Activated naive CD4-positive, alpha-beta T cell treated with Interleukin-2 at 50 U/mL for 16 hours (primary cell): ENCODE measurements at regions not wholly inside any gene's neighbourhood (a gene's known extent, or its start where the extent isn't known, plus 50 kb on each side); places are given as distances from the start of the nearest gene placed in this dataset.

Source experiments
- DNase-seq: peaks from one replicate; pipeline ENCODE4 v3.0.0-alpha.2; 2020

DNA sequence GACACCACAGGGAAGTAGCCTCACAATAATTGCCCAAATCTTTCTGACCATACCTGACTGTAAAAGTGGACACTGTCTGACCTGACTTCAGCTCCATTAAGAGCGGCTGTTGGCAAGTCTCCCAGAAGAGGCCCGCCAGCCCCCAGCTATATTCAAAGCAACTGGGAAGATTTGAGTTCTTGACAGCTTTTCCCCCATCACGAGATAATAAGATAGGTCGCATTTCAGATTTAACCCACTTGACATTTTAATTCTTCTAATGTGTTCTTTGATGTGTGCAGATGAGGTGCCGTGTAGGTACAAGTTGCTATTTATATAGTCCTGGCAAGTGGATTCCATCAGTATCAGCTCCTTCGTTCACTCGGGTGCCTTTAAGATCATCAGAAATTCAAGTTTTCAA lies 345.7 kb downstream of the DRD1 start:
- no peak for DNase-seq

DNA sequence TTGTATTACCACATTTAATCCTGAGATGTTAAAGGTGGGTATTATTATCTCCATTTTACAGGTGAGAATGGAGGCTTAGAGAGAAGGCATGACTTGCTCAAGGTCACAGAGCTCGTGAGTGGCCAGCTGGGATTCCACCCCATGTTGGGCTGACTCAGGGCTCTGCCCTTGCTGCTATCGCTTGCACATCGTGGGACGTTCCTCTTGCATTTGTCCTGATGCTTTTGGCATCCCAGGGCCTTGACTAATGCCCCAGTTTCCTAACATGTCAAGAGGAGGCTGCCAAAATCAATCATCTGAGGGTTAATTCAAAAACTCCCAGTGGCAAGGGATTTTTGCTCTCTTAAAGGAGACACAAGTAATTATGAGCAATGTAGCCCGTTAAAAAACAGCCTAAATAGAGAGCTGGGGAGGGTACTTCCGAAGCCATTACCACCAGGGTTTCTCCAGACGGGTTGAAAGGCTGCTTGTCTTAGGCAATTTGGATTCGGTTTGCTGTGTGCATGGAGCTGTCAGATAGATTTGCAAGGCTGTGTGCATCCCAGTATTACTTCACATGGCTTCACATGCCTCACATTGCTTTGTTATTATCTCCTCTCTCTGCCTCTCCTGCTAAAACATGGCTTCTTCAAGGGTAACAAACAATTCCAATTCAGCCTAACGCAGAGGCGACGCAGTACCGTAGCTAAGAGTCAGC lies 347.4 kb downstream of the DRD1 start:
- DNase-seq: no peak

GRCh38 chr5:175094461-175094860 lies 349.5 kb downstream of the DRD1 start:
- DNase-seq: no peak

DNA sequence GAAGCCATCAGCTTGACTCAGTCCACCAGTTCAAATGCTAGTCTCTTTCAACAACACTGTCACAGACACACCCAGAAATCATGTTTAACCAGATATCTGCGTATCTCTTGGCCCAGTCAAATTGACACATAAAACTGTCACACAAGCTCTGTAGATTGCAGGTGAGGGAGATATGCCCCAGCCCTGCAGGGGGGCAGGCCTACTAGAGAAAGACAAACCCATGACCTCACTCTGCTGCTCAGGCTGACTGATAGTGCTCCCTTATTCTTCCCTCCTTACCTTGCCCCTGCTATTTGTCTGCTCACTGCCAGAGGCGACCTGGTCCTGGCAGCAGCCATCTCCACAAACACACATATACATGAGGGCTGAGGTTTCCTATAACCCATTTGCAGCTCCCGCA lies 351.3 kb downstream of the DRD1 start:
- no peak for DNase-seq

DNA sequence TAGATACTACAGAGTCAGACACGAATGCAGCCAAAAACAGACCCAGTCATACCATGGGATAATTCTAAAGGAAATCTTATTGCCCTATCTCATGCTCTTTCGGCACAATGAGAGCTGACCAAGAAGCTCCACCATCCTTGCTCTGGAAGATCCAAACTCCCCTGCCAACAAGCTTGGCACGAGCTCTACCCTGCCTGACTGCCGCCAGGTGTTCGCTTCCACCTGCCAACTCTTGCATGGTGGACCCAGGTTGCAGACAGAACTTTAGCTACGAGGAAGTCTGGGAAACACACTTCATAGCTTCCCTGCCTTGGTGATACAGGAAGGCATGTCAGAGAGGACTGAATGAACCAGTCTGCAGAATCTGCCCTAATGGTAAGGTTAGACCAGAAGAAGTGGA lies 355.0 kb downstream of the DRD1 start:
- DNase-seq: no peak

- no peak for DNase-seq
Measured at GRCh38 chr5:175082866-175083590, 358.6 kb downstream of the MSX2 start.

DNA sequence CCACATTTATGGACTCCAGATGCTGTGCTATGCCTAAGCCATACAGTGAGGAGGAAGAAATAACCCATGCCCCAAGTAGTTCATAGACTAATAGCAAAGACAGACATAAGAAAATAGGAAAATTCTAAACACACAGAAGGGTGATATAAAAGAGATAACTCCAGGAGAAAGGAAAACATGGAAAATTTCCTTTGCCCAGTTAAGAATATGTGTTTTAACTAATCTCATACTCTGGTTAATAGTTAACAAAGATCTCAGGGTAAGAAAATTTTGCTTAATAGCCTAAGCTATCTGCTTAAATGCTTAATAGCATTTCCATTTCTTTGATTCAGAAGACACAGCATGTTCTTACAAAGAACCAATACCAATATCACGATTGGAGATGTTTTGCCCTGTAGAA lies 358.0 kb downstream of the MSX2 start:
- DNase-seq: no peak

GRCh38 chr5:175079707-175080106 lies 355.3 kb downstream of the MSX2 start:
- DNase-seq: no peak

DNA sequence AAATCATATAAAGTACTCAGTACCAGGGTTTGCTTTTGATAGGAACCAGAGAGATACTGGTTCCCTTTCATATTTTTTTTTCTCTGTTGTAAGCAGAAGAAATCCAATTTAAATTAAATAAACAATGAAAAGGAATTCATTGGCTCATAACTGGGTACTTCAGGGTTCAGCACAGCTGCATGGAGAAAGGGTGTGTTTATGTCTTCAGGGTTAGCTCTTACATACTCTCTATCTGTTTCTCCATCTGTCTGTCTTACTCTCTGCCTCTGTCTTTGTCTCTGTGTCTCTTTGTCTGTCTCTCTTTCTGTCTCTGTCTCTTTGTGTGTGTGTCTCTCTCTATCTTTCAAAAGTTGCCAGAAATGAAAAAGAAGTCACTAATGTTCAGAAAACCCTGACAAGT lies 345.9 kb downstream of the MSX2 start:
- DNase-seq: no peak

DNA sequence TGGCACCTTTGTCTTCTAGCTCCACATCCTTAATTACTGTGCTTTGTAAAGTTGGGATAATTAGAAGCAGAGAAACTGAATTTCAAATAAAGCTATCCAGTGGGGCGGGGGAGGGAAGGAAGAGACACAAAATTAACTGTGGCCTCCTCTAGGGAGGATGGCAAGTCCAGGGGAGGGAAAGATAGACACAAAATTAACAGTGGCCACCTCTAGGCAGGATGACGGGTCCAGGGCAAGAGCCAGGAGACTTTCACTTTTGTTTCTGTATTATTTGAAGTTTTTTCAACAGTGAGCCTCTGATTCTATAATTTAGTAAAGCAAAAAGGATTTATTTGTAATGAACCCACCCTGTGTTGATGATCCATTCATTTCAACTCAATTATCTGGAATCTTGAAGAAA lies 335.9 kb downstream of the MSX2 start:
- DNase-seq: no peak

DNA sequence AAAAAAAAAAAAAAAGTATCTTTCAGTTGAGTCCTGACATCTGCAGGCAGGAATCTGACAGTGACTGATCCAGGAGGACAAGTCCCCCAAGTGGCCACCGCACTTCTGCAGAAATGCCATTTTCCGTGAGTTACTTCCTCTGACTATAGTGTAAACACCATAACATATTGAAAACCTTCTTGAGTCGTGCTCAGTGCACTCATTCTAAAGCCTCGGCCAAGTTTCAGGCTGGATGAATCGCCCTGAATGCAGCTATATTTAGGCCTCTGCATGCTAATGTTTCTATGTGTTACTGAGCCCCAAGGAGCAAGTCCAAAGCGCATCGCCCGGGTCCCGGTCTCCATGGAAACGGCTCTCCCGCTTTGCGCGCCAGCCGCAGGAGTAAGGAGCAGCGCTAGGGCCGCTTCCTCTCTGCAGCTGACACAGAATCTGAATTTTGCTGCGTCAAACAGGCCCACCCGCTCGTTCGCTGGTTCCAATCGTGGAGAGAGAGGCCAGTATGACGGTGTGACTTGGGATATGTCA lies 335.4 kb downstream of the MSX2 start:
- peak; percentile 8 for DNase-seq

DNA sequence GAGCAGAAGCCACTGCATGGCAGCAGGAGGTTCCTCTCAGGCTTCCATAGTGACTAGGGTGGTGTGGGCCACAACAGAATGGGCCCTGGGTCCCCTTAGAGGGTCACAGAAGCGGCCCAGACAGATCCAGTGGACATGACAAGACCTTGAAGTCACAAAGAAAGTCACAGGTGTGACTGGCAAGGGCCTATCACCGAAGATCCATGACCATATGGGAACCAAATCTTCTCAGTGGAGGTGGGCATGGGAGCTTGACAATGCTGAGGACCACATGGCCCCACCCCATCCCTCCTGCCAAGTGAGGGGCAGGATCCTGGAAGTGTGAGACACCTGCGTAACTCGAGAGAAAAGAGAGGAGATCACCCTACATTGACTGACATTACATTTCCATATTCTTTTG lies 332.4 kb downstream of the MSX2 start:
- DNase-seq: no peak

GRCh38 chr5:175054243-175054642 lies 329.9 kb downstream of the MSX2 start:
- DNase-seq: no peak

- DNase-seq: no peak
Measured at GRCh38 chr5:175052351-175052750, 328.0 kb downstream of the MSX2 start.

DNA sequence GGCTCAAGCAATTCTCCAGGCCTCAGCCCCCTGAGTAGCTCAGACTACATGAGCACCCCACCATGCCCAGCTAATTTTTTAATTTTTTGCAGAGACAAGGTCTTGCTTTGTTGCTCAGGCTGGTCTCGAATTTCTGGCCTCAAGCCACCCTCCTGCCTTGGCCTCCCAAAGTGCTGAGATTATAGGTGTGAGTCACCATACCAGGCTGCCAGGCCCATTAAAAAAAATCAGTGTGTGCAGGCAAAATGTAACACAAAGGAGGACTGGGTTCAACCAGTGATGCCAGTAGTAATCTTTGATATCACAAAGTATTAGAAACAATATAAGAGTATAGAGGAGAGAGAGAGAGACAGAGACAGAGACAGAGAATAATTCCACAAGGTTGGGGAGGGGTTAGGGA lies 322.7 kb downstream of the MSX2 start:
- no peak for DNase-seq

- no peak for DNase-seq
Measured at GRCh38 chr5:175045820-175046219, 321.4 kb downstream of the MSX2 start.

DNA sequence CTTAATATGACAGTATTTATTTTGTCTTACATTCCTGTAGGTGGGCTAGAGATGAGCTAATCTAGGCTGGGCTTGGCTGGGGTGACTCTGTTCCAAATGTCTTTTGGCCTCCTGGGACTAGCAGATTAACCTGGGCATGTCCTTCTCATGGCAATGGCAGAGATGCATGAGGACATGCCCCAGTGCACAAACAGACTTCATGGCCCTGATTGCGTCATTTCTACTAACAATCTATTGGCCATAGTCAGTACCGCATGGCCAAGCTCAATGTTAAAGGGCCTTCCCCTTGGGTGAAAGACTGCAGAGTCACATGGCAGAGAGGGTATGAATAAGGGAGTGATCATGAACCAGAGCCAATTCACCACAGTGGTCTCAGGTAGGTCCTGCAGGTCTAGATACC lies 313.4 kb downstream of the MSX2 start:
- DNase-seq: no peak

- no peak for DNase-seq
Measured at GRCh38 chr5:175035882-175036533, 311.6 kb downstream of the MSX2 start.

DNA sequence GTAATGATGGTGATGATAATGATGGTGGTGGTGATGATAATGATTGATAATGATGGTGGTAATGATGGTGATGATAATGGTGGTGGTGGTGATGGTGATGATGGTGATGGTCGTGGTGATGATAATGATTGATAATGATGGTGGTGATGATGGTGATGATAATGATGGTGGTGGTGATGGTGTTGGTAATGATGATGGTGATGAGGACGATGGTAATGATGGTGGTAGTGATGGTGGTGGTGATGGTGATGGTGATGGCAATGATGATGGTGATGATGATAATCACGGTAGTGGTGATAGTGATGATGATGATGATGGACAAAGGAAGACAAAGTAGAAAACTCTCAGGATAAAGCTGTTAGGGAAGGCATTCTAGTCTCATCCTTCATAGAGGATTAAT lies 310.5 kb downstream of the MSX2 start:
- DNase-seq: no peak

- DNase-seq: no peak
Measured at GRCh38 chr5:175032741-175033151, 308.4 kb downstream of the MSX2 start.

GRCh38 chr5:175032013-175032412 lies 307.6 kb downstream of the MSX2 start:
- DNase-seq: no peak

- DNase-seq: no peak
Measured at GRCh38 chr5:175027390-175027789, 303.0 kb downstream of the MSX2 start.

GRCh38 chr5:175025077-175025476 lies 300.7 kb downstream of the MSX2 start:
- no peak for DNase-seq
